Right forelimb (tissue), 1 donor: ENCODE measurements at regions not wholly inside any gene's neighbourhood (a gene's known extent, or its start where the extent isn't known, plus 50 kb on each side); places are given as distances from the start of the nearest gene placed in this dataset.
A peak's percentile ranks its signal among the peaks of the same experiment; 100 is the strongest.

Source experiments
- DNase-seq: peaks from one replicate; pipeline ENCODE4 v3.0.0-alpha.2; 2018

DNA sequence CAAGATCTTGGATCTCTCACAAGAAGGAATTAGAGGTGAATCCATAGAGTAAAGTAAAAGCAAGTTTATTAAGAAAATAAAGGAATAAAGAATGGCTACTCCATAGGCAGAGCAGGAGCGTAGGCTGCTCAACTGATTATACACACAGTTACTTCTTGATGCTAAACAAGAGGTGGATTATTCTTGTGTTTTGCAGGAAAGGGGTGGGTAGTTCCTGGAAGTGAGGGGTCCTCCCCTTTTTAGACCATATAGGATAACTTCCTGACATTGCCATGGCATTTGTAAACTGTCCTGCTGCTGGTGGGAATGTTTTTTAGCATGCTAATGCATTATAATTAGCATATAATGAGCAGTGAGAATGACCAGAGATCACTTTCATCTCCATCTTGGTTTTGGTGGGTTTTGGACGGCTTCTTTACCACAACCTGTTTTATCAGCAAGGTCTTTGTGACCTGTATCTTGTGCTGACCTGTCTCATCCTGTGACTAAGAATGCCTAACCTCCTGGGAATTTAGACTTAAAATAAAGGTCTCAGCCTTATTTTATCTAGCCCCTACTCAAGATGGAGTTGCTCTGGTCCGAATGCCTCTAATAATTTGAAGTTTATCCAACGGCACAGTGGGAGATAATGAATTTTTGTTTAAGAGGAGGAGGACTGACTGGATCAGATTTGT, 165.7 kb upstream of the DMRT1 start:
- DNase-seq = no peak

GRCh38 chr9:676780-677438, 164.6 kb upstream of the DMRT1 start:
- DNase-seq = no peak

DNA sequence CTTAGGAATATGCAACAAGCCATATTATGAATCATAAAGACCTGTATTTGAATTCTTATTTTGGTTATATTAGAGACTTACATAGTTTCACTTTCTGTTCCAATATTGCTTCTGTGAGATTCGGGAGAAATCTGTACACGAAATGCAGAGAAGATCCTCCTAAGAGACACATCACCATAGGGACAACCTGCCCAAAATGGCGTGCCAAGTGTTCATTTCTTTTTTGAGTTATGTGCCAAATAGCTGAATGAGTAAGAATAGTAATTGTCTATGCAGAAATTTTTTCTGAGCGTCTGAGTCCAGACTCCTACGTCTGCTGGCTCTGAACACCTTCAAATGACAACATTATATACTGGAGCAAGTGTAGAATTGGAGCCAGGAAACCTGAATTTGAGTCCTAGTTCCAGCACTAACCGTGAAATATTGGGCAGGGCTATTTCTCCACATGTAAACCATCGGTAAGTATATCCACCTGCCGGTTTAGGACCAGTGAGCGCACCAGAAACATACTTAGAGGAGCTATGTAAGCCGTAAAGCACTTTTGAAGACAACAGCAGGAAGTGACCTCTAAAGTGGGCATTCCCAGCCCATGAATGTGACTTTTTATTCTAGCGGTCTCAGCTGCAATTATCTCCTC, 163.9 kb upstream of the DMRT1 start:
- no peak for DNase-seq

DNA sequence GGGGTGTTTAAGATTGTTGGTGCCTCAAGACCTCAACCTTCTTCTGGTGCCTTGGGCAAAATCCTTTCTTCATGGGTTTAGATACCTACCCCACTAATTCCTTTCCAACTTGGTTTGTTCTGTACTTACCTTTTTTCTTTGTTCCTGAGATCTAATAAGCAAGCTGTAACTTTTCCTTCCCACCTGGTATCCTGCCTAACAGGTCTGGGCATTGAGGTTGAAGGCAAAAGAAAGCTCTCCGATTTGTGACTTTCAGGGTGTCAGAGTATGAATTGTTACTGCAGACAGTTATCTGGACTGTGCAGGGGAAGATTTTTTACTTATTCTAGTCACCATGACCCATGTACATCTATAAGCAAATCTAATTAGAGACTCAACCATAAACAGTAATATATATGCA, 162.6 kb upstream of the DMRT1 start:
- DNase-seq = no peak

DNA sequence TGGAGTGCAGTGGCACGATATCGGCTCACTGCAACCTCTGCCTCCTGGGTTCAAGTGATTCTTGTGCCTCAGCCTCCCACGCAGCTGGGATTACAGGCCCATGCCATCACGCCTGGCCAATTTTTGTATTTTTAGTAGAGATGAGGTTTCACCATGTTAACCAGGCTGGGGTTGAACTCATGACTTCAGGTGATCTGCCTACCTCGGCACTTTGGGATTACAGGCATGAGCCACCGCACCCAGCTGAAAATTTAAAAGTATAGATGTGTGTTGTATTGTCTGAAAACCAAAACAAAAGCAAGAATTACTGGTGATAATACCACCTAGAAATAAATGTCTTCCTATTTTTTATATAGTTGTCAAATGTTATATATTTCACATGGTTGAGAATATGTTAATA, 162.0 kb upstream of the DMRT1 start:
- DNase-seq = no peak

GRCh38 chr9:680106-680505, 161.4 kb upstream of the DMRT1 start:
- no peak for DNase-seq

GRCh38 chr9:682633-683508, 158.6 kb upstream of the DMRT1 start:
- no peak for DNase-seq

- DNase-seq = no peak
These were observed 157.9 kb upstream of the DMRT1 start for GRCh38 chr9:683509-684021.

DNA sequence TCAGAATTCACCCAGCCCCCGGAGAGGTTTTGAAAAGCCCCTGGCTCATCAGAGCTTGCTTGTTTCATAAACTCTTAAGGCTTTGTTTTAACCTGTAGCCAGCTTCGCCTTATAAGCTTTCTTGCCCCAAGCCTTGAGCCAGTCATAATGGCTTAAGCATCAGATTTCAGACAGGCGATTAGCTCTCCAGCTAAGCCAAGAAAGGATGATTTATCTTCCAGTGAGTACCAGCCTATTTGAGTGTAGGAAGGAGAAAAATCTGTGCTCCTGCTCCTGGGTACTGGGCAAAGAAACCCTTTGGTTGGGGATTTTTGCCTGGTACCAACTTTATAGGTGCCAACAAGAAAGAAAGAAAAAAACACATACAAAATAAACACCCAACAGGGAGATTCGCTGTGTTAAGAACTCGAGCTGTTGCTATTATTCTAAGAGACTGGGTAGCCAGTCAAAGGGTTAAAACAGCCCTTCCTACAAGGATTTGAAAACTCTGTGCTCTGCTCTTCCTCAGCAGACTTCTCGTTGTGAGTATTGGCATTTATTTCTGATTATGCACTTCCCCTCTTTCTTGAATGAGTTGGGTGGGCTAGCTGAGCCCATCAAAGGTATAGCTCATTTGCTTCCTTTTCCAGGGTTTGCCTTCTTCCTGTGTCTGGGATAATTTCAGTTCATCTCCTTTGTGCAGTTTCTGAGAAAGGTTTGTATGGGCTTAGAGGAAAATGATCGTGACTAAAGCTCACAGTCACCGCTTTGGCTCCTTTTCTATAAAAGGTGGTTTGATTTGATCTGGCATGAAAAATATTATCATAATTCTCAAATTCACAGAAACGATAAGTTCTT, 157.2 kb upstream of the DMRT1 start:
- DNase-seq = no peak

DNA sequence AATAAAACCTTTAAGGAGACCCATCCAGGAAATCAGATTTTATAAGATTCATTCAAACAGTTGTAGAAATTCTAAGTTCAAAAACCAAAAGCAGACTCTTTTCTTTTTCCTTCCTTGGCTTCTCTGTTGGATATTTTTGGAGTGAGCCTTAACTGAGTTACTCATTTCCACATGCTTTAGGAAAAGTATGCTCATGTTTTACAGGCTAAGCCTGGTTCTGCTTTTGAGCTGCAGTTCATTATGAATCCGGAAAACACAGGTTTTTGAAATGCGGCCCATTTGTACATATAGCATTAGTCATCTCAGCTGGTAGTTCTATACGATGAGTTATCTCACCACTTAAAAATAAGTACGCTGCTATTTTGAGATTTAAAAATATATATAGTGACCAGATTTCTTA, 156.6 kb upstream of the DMRT1 start:
- DNase-seq = no peak

- no peak for DNase-seq
These were observed 155.1 kb upstream of the DMRT1 start for GRCh38 chr9:686321-686813.

DNA sequence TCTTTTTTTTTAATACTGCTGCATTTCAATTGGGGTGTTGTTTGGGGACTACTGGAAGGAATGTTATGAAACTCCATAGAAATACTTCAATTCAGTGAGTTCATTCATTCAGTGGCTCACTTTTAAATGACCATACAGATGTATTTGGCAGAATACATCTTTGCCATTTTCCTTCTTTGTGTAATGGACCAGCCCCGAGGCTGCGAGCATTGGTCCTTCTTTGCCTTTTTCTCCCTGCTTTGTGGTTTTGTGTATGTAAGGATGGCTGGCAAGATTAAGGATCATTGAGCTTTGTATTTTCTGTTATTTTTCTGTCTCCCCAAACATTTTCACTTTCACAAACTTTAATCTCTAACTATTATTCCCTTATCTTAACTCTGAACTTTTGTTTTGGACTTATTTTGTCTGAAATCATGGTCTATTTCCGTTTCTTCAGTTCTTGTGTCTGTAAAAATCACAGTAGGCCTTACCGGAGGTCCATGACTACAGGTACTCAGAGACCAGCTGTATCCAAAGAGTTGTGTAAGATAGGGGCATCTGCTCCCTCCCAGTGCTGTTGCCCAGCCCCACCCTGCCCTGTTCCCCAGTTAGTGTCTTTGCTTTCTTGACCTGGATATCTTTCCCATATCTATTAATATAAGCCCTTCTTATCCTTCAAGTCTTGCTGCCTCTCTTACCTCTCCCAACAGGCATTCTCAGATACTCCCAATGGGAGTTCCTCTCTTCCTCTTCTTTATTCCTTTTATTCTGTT, 154.3 kb upstream of the DMRT1 start:
- no peak for DNase-seq

GRCh38 chr9:687994-688393, 153.5 kb upstream of the DMRT1 start:
- no peak for DNase-seq

DNA sequence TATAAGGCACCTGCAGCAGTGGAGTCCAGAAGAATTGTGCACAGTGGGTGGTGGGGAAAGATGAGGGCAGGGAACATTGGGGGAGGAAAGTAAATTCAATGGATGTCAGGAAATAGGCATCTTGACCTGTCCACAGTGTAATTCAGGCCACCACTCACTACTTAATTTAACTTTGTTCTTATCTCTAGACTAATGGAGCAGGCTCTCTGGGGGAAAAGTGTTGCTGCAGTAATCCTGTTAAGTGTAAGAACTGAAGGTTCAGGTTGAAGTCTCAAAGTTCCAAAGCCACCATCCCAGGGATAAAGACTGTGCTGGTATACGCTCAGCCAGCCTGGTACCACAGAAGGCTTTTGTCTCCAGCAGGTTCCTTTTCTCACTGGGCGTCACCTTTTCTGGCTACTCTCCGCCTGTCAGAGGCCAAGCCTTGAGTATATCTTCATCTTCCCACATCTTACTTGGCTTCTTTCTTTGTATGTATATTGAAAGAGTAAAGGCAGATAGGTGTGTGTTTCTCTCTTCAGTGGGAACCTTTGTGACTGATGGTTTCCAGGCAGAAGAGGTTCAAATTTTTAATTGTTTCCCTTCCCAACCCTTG, 150.9 kb upstream of the DMRT1 start:
- DNase-seq = no peak

DNA sequence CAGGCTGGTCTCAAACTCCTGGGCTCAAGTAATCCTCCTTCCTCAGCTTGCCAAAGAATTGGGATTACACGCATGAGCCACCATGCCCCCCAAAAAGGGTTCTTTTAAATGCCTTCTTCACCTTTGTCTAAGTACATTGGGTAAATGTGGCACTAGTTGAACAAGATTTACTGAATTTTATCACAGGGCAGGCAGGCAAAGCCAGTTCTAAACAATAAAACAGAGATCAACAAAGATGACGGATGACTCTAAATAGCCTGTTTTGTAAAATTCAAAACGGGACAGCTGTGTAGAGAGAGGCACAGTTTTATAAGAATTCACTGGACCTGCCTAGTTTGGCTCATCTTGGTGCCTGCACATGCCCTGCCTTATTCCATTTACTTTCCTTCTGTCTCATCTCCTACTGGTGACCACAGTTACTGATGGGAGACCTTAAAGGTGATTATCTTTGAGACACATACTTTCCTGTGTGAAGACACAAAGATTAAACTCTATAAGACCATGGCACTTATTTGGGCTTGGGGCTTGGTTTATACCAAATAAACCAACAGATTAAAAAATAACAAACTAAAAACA, 149.6 kb upstream of the DMRT1 start:
- DNase-seq = no peak

DNA sequence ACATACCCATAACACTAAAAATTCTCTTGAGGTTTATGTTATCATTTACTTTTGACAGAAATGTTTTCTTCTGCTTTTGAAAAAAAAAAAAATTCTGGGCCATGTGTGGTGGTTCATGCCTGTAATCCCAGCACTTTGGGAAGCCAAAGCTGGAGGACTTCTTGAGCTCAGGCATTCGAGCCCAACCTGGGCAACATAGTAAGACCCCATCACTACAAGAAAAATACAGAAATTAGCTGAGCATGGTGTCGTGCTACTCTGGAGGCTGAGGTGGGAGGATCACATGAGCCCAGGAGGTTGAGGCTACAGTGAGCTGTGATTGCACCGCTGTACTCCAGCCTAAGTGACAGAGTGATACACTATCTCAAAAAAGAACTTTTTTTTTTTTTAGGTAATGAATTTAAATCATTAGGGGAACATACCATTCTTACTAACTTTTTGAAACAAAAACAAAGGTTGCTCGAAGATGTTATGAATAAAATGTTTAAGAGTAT, 148.8 kb upstream of the DMRT1 start:
- no peak for DNase-seq

DNA sequence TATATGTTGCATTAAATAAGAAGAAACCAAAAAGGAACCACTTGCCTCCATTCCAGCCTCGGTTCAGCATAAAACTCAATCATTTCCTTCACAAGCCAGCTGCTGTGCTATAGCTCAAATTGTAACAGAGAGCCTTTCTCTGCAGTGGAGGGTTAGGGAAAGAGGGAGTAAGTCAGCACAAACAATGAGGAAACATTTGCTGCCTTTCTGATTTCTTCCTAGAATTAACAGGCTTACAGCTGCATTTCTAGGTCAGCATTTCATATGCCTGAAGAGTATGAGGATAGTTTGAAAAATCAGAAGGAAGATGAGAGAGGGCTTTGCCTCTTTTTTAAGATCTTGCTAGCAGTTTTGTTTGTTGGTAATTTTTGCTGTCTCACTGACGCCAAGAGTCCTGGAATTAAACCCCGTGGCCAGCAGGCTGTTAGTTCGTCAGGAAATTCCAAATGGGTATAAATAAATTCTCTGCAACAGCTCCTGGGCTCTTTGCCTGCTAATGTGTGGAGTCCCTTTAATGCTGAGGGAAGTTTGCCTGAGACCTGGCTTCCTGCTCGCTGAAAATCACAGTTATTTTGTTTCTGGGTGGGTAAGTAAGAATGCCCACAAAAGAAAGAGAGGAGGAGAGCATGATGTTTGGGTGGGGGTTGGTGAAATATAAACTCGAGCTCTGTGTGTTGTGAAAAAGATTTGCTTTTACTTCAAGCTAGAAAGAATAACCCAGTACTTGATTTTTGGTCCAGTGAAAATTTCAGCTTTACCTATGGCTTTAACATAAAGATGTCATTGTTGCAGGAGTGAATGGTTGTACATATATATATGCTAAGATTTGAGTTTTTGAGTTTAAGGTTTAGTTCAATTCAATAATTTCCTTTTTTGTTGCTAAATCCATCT, 148.1 kb upstream of the DMRT1 start:
- peak; percentile 78 for DNase-seq

GRCh38 chr9:694092-694402, 147.4 kb upstream of the DMRT1 start:
- DNase-seq = no peak

DNA sequence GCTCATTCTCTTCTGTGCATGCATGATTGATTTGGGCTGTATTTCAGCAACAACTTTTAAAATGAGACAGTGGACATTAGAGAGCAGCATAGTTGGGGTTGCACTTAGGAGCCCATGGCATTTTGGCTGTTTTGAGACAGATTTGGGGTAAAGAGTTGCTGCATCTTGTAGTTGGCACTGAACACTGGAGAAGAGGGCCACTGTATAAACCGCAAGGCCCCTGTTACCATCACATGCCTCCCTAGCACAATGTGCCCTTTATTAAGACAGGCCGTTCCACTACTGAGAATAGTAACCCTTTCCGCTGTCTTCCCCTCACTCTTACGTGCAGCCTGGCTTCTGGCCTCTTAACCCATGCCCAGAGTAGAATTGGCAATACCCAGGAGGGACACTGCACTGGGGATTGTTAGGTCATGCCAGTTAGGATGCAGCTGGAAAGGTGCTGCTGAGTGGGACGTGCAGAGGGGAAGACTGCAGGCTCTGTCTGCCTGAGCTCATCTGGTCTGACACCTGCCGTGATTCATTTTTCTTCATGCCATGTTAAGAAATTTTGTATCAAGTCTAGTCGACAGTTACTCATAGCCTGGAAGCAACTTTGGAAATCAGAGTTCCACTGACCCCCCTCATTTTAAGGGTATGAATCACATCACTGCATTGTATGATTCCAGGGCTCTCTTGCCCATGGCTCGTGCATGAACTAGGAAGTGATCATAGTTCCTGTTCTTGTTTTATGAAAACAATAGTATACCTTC, 146.9 kb upstream of the DMRT1 start:
- no peak for DNase-seq
